GM10248 (cell line): ENCODE measurements at regions not wholly inside any gene's neighbourhood (a gene's known extent, or its start where the extent isn't known, plus 50 kb on each side); places are given as distances from the start of the nearest gene placed in this dataset.

ENCODE experiments used
- CTCF ChIA-PET: fragments of 300-600 bp; sonication (Branson Sonifier 250); formaldehyde crosslinking; extraction: SDS; loops from one replicate; lab custom pipeline; 2021; ENCODE audit warnings: antibody characterized with exemption; lab: Yijun Ruan, JAX
- POLR2A ChIA-PET: fragments of 350-650 bp; sonication (Branson Sonifier 250); formaldehyde crosslinking; extraction: SDS; loops from one replicate; lab custom pipeline; 2020; ENCODE audit warnings: antibody characterized with exemption; lab: Yijun Ruan, JAX
- DNase-seq: peaks from one replicate; pipeline ENCODE4 v3.0.0; 2012; ENCODE audit errors: extremely low spot score
- CTCF ChIP-seq: IDR thresholded peaks from 2 replicates; pipeline ENCODE4 v1.5.1; 2012; ENCODE audit warnings: mild to moderate bottlenecking, low read depth; ENCODE audit errors: extremely low read depth, missing control alignments, control extremely low read depth

- no peak for TF ChIP-seq CTCF
- DNase-seq: no peak
- POLR2A ChIA-PET: no interaction called here
- CTCF ChIA-PET: no interaction called here
These were observed 302.1 kb downstream of the RMST start for GRCh38 chr12:97764700-97765099.

GRCh38 chr12:97767347-97767746, 304.7 kb downstream of the RMST start:
- TF ChIP-seq CTCF: no peak
- ChIA-PET POLR2A (no interaction called here), CTCF (no interaction called here)
- no peak for DNase-seq

GRCh38 chr12:97778111-97778510, 315.5 kb downstream of the RMST start:
- TF ChIP-seq CTCF: no peak
- DNase-seq: no peak
- ChIA-PET CTCF (no interaction called here), POLR2A (no interaction called here)

GRCh38 chr12:97781342-97781741, 318.7 kb downstream of the RMST start:
- CTCF ChIA-PET: no interaction called here
- no peak for TF ChIP-seq CTCF

GRCh38 chr12:97784904-97785303, 322.3 kb downstream of the RMST start:
- ChIA-PET CTCF (no interaction called here), POLR2A (no interaction called here)
- no peak for DNase-seq
- no peak for TF ChIP-seq CTCF

More at GRCh38 chr12:97781342-97781741, 318.7 kb downstream of the RMST start:
- POLR2A ChIA-PET: no interaction called here
- no peak for DNase-seq

- ChIA-PET CTCF (no interaction called here), POLR2A (no interaction called here)
- no peak for TF ChIP-seq CTCF
- no peak for DNase-seq
These were observed 327.7 kb downstream of the RMST start for GRCh38 chr12:97790281-97790680.

- CTCF ChIA-PET: interaction anchor here (1.4 kb wide), 1 partner anchor 9 kb away, joined by 3 read pairs; no protein-coding TSS in a partner anchor
- no peak for TF ChIP-seq CTCF
- DNase-seq: no peak
- POLR2A ChIA-PET: no interaction called here
These were observed 334.9 kb downstream of the RMST start for GRCh38 chr12:97797473-97797872.
